ENCODE measurements at regions not wholly inside any gene's neighbourhood (a gene's known extent, or its start where the extent isn't known, plus 50 kb on each side); places are given as distances from the start of the nearest gene placed in this dataset.

GRCh38 chr2:145290986-145291385 lies 771.1 kb upstream of the ZEB2 start:
- Histone ChIP-seq H3K27ac (no peak overlapping the region), H3K27me3 (ENCODE audit: insufficient read depth, low read depth, severe bottlenecking) (no peaks in the 10 kb centered on the region), H3K4me3 (ENCODE audit: low read depth, low read length) (no peak overlapping the region), H3K9me3 (ENCODE audit: severe bottlenecking) (no peaks in the 10 kb centered on the region), H3K36me3 (no peaks in the 10 kb centered on the region)
- DNase-seq: no peak
- TF ChIP-seq, protein P1, sequence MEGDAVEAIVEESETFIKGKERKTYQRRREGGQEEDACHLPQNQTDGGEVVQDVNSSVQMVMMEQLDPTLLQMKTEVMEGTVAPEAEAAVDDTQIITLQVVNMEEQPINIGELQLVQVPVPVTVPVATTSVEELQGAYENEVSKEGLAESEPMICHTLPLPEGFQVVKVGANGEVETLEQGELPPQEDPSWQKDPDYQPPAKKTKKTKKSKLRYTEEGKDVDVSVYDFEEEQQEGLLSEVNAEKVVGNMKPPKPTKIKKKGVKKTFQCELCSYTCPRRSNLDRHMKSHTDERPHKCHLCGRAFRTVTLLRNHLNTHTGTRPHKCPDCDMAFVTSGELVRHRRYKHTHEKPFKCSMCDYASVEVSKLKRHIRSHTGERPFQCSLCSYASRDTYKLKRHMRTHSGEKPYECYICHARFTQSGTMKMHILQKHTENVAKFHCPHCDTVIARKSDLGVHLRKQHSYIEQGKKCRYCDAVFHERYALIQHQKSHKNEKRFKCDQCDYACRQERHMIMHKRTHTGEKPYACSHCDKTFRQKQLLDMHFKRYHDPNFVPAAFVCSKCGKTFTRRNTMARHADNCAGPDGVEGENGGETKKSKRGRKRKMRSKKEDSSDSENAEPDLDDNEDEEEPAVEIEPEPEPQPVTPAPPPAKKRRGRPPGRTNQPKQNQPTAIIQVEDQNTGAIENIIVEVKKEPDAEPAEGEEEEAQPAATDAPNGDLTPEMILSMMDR (IDR thresholded peaks at IDR 0.05; ENCODE audit: low read depth, low read length): no peak

DNA sequence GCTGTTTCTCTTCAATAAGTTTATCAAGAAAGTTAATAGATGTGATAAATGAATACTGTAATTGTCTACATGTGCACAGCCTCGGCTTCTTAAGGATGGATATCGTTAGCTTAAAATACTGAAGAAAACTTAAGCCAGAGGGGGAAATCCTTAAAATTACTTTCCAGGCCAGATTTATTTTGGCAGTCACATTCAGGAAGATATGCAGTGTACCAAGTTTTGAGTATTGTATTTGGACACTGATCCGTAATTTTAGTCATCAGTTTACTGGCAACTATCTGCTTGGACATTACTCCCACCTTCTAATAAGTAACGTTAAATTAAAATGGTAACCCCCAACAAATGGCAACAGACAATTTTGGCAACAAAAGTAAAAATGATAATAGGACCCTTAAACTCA lies 770.0 kb upstream of the ZEB2 start:
- TF ChIP-seq, protein P1 (IDR thresholded peaks at IDR 0.05; ENCODE audit: low read depth, low read length): no peak
- Histone ChIP-seq H3K27me3 (ENCODE audit: insufficient read depth, low read depth, severe bottlenecking) (no peaks in the 10 kb centered on the region), H3K4me3 (ENCODE audit: low read depth, low read length) (no peak overlapping the region), H3K9me3 (ENCODE audit: severe bottlenecking) (no peaks in the 10 kb centered on the region), H3K36me3 (no peaks in the 10 kb centered on the region), H3K27ac (no peak overlapping the region)
- DNase-seq: no peak

GRCh38 chr2:145288650-145289496 lies 769.0 kb upstream of the ZEB2 start:
- TF ChIP-seq, protein P1 (IDR thresholded peaks at IDR 0.05; ENCODE audit: low read depth, low read length): no peak
- Histone ChIP-seq H3K27ac (no peak overlapping the region), H3K9me3 (ENCODE audit: severe bottlenecking) (no peaks in the 10 kb centered on the region), H3K36me3 (no peaks in the 10 kb centered on the region), H3K27me3 (ENCODE audit: insufficient read depth, low read depth, severe bottlenecking) (no peaks in the 10 kb centered on the region), H3K4me3 (ENCODE audit: low read depth, low read length) (no peak overlapping the region)
- DNase-seq: no peak

GRCh38 chr2:145287736-145288135 lies 767.8 kb upstream of the ZEB2 start:
- TF ChIP-seq, protein P1 (IDR thresholded peaks at IDR 0.05; ENCODE audit: low read depth, low read length): no peak
- no peak for DNase-seq
- Histone ChIP-seq H3K27ac (no peak overlapping the region), H3K9me3 (ENCODE audit: severe bottlenecking) (no peaks in the 10 kb centered on the region), H3K27me3 (ENCODE audit: insufficient read depth, low read depth, severe bottlenecking) (no peaks in the 10 kb centered on the region), H3K4me3 (ENCODE audit: low read depth, low read length) (no peak overlapping the region), H3K36me3 (no peaks in the 10 kb centered on the region)

GRCh38 chr2:145286716-145287275 lies 766.9 kb upstream of the ZEB2 start:
- H3K27ac ChIP-seq: no peak overlapping the region
- H3K4me3 ChIP-seq (ENCODE audit: low read depth, low read length): no peak overlapping the region
- TF ChIP-seq, protein P1 (IDR thresholded peaks at IDR 0.05; ENCODE audit: low read depth, low read length): no peak
- no peaks in the 10 kb centered on the region for H3K36me3 ChIP-seq
- H3K27me3 ChIP-seq (ENCODE audit: insufficient read depth, low read depth, severe bottlenecking): no peaks in the 10 kb centered on the region
- no peak for DNase-seq
- no peaks in the 10 kb centered on the region for H3K9me3 ChIP-seq (ENCODE audit: severe bottlenecking)

All from WERI-Rb-1 (cell line).